Endometrial microvascular endothelial cells (primary cell): ENCODE measurements at regions not wholly inside any gene's neighbourhood (a gene's known extent, or its start where the extent isn't known, plus 50 kb on each side); places are given as distances from the start of the nearest gene placed in this dataset.

ENCODE experiments used
- in situ Hi-C: cut with HindIII; loops from 2 replicates; pipeline ENCODE4 v1.10.0; 2017; ENCODE audit warnings: low sequenced_read_pairs, low pct_unique_long_range_greater_than_20kb; ENCODE audit errors: inconsistent ontology term

DNA sequence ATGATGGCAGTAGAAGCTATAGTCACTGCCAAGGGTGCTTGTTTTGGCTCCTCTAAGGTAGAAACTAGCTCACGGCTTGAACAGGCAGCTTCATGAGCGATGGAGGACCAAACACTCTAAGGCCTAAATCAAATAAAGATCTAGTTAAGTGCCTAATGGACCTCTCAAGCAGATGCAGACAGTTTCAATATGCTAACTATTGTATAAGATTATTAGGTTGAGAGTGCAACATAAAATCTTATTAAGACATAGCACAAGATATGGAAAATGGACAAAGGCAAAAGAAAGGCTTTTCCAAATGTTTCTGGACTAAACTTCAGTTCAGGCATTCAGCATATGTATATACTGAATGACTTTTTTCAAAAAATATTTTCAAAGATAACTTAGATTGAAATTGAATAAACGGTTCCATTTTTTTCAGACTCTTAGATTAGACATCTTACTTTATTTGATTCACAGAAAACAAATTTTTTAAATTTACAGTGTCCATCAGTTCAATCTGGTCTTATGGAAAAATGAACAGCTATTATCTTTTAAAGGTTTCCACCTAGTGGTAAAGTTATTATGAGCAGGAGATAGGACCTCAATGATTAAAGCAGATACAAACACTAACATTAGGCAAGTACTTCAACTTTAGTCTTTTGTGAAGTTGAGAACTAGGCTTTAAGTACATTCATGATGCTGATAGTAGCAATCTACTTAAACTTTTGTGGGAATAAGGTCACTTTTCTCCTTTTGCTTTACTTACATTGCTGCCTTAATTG is 1167.7 kb downstream of the MAT2B start:
- in situ Hi-C loops: no loop called here

DNA sequence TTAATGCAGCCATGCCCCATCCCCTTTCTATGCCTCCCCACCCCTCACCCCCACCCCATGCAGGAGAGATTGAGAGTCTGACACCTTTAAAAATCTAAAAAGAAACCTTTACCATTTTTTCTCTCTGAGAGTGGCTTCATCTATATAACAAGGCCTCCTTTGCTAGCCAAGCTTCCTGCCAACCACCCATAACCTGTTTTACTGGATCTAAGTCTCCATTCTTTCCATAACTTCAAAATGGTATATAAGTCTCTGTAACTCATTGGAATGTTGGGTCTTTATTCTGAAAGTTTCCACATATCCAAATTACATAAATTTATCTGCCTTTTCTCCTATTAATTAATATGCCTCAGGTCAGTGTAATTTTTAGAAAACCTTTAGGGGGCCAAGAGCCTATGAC is 1174.0 kb downstream of the MAT2B start:
- in situ Hi-C loops: no loop called here

GRCh38 chr5:164680216-164680615 is 1174.8 kb downstream of the MAT2B start:
- in situ Hi-C loops: no loop called here

DNA sequence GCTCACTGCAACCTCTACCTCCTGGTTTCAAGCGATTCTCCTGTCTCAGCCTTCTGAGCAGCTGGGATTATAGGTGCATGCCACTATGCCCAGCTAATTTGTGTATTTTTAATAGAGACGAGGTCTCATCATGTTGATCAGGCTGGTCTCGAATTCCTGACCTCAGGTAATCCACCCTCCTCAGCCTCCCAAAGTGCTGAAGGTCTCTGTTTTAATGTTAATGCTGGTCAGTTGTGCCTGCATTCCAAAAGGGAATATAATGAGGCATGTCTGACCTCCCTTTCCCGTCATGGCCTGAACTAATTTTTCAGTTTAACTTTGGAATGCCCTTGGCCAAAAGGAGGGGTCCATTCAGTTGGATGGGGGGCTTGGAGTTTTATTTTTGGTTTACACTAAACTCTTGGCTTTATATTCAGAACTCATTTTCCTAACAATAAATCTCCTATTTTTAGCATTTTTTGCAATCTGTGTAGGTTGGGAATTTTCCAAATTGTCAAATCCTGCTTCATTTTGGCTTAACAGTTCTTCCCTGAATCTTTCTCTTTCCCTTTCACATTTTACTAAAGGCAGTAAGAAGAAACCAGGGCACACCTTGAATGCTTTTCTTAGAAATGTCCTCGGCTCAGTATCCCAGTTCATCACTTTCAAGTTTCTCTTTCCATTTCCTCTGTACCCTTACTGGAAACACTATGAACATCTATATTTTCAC is 1175.5 kb downstream of the MAT2B start:
- in situ Hi-C loops: no loop called here

GRCh38 chr5:164687391-164687790 is 1182.0 kb downstream of the MAT2B start:
- in situ Hi-C loops: no loop called here

DNA sequence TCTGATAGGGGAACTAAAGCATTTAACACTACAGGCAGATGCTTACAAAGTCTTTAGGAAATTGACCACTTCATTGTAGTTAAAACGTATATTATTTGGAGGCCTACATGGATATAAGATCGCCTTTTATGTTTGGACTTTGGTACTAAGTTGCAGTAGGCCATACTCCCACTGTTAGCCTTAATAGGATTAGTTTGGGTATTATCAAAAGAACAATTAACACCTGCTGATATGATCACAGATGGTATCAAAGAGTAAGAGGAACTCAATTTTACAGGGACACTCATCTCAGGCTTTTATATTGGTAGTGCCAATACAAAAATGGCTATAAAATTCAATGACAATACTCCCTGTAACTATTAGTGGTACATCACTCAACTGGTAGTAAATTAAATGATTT is 1183.0 kb downstream of the MAT2B start:
- in situ Hi-C loops: no loop called here

- in situ Hi-C loops: no loop called here
Measured at GRCh38 chr5:164708831-164709230, 1203.4 kb downstream of the MAT2B start.

- in situ Hi-C loops: no loop called here
Measured at GRCh38 chr5:164713682-164714081, 1208.3 kb downstream of the MAT2B start.

DNA sequence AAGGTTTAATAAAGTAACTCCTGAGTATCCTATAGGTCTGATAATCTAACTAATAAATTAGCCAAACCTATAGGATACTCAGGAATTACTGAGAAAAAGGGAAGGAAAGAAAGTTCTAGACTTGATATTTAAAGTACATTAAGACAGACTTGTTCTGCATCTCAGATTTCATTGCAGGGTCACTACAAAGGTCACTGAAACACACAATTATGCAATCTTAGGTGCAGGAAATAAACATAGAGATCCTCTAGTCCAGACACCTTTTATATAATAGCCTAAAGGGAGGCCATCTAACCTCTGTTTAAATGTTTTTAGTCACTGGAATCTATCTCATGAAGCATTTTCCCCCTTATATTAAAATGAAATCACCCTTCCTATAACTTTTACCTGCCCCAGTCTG is 1215.7 kb downstream of the MAT2B start:
- in situ Hi-C loops: no loop called here

DNA sequence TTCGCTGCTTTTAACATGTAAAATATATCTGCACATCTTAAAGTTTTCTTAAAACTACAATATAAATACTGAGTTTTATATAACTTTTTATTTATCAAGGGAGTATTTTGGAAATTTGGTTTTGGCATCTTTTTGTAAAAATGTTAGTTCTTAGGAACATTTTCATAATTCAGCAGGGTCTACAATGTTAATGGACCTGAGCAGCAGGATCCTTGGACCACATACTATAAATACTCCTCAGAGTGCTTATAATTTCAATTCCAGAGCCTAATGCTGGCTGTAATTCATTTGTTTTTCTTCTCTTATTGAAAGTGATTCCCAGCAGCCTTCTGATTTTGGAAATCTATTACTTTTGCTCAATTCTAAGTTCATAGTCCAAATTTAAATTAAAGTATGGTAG is 1216.2 kb downstream of the MAT2B start:
- in situ Hi-C loops: no loop called here

DNA sequence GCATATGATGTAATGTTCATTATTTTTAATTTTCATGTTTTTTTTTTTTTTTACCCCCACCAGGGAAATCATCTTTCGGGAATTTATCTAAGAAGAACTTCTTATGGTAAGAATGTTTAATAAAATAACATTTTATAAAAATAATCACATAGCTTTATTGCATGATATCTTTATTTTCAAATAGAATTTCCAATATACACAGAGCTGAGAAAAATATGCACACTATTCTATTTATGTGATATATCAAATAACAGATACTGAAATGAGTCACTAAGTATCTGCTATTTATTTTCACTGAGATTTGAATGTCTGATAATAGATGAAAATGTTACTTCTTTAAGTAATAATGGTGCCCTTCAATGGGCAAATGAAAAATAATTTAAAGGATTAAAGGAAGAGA is 1217.3 kb downstream of the MAT2B start:
- in situ Hi-C loops: no loop called here

- in situ Hi-C loops: no loop called here
Measured at GRCh38 chr5:164727012-164727411, 1221.6 kb downstream of the MAT2B start.

- in situ Hi-C loops: no loop called here
Measured at GRCh38 chr5:164728733-164729132, 1223.3 kb downstream of the MAT2B start.

DNA sequence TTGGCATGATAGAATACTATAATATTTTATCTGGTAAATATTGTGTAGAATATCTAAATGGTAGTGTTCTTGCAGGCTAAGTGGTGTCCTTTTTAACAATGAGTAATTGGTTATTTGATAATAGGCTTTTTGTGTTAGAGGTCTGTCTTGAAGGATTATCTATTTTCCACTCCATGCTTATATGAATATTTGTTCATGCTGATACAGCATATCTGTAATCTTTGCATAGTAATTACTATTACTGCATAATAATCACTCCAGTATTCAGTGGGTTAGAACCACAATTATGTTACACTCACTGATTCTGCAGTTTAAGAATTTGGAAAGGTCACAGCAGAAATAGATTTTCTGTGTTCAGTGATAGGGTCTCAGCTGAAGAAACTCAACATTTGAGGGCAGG is 1229.9 kb downstream of the MAT2B start:
- in situ Hi-C loops: no loop called here

DNA sequence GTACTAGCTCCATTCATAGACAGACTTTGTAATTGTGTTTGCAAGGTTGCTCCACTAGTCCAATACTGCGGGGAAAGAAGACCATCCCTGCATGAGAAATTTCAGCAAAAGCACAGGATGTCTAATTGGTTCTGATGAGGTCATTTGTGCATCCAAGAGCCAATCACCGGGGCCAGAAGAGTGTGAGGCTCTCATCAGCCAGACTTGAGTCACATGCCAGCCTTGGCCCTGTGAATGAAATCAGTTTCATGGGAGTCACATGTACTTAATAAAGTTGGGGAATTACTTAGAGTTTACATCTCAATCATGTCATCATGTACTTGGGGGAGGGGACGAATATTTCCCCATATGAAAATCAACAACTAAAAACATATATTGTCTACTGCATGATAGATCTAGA is 1236.0 kb downstream of the MAT2B start:
- in situ Hi-C loops: no loop called here

- in situ Hi-C loops: no loop called here
Measured at GRCh38 chr5:164742025-164742424, 1236.6 kb downstream of the MAT2B start.

DNA sequence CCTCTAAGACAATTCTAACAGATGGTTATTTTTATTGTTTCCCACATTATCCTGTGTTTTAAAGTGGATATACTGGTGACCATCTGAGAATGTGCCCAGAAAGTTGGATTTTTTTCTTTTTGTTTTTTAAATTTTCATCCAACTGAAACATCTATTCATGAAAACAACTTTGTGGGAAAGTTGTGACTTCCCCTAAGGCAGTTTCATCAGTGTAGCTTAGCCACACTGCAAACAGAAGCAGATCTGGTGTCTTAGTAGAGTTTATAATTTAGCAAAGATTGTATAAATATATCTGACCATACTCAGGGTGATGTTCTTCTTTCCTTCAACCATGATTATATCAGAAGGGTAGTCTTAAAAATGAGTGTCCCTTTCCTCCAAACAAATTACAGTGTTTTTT is 1241.3 kb downstream of the MAT2B start:
- in situ Hi-C loops: no loop called here

DNA sequence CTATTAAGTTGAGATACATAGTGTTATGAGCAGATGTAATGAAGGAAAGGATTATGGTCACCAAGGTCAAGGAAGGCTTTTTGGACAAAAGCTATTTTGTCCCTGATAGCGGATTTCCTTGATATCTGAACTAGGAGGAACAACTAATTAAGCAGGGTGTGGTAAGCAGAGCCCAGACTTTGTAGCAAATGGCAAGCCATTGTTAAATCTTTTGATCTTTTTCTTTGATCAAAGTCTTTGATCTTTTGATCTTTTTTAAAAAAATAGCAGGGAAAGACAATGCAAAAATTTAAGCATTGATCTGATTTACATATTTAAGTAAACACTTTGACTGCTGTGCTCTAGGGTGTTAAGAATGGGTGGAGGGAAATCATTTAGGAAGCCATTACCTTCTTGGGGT is 1242.0 kb downstream of the MAT2B start:
- in situ Hi-C loops: no loop called here

- in situ Hi-C loops: no loop called here
Measured at GRCh38 chr5:164748861-164749260, 1243.4 kb downstream of the MAT2B start.

- in situ Hi-C loops: no loop called here
Measured at GRCh38 chr5:164753434-164753833, 1248.0 kb downstream of the MAT2B start.

GRCh38 chr5:164763206-164763605 is 1257.8 kb downstream of the MAT2B start:
- in situ Hi-C loops: no loop called here
